Keratinocyte (primary cell): ENCODE measurements at regions not wholly inside any gene's neighbourhood (a gene's known extent, or its start where the extent isn't known, plus 50 kb on each side); places are given as distances from the start of the nearest gene placed in this dataset.

Experiments used
- DNase-seq: peaks from one replicate; pipeline ENCODE4 v3.0.0-alpha.2; 2011; ENCODE audit warnings: low read depth, missing footprints, low spot score
- FAIRE-seq: peaks from 2 replicates; lab custom pipeline; 2011; peaks lifted over from hg19 to GRCh38; lab: Jason Lieb, UNC
- H2AFZ ChIP-seq: 2 replicates; pipeline ENCODE4 v1.6.0; 2012; ENCODE audit warnings: low read length, control low read depth, inconsistent platforms; ENCODE audit not compliant: control insufficient read depth
- H3K27ac ChIP-seq: 2 replicates; pipeline ENCODE4 v1.5.1; 2011; ENCODE audit warnings: low read length; ENCODE audit not compliant: control insufficient read depth, insufficient read depth
- H3K27me3 ChIP-seq: 3 replicates; pipeline ENCODE4 v1.6.0; 2011; ENCODE audit warnings: low read length; ENCODE audit not compliant: control insufficient read depth, insufficient read depth; ENCODE audit errors: extremely low read depth
- H3K36me3 ChIP-seq, 2 experiments: 2 replicates in 1 of 2; 3 replicates in 1 of 2; pipeline ENCODE4 v1.5.1; 2011; ENCODE audit warnings: low read length in 2 of 2, mild to moderate bottlenecking in 1 of 2; ENCODE audit not compliant: control insufficient read depth in 2 of 2, insufficient read depth in 2 of 2; ENCODE audit errors: extremely low read depth in 1 of 2
- H3K4me1 ChIP-seq: 3 replicates; pipeline ENCODE4 v1.5.1; 2011; ENCODE audit warnings: low read length; ENCODE audit not compliant: control insufficient read depth, insufficient read depth; ENCODE audit errors: extremely low read depth
- H3K4me2 ChIP-seq: 3 replicates; pipeline ENCODE4 v1.6.0; 2011; ENCODE audit warnings: low read depth, low read length; ENCODE audit not compliant: control insufficient read depth, insufficient read depth; ENCODE audit errors: extremely low read depth
- H3K4me3 ChIP-seq, 3 experiments: fragments of 200-600 bp in 1 of 3; sonication (generic) in 1 of 3; 2 replicates in 2 of 3; 3 replicates in 1 of 3; pipeline ENCODE4 v1.5.1; 2011 to 2016; ENCODE audit warnings: low read length in 3 of 3, mild to moderate bottlenecking in 3 of 3, control low read depth in 2 of 3, inconsistent platforms in 1 of 3, low read depth in 1 of 3, mixed read lengths in 1 of 3, mixed run types in 1 of 3, moderate library complexity in 1 of 3; ENCODE audit not compliant: control insufficient read depth in 2 of 3, insufficient read depth in 2 of 3; ENCODE audit errors: extremely low read depth in 1 of 3
- H3K79me2 ChIP-seq: 2 replicates; pipeline ENCODE4 v1.6.0; 2012; ENCODE audit warnings: low read length; ENCODE audit not compliant: control insufficient read depth, insufficient read depth
- H3K9ac ChIP-seq: 3 replicates; pipeline ENCODE4 v1.6.0; 2011; ENCODE audit warnings: low read length; ENCODE audit not compliant: control insufficient read depth, insufficient read depth; ENCODE audit errors: extremely low read depth
- H3K9me1 ChIP-seq: 3 replicates; pipeline ENCODE4 v1.6.0; 2011; ENCODE audit warnings: low read length; ENCODE audit not compliant: control insufficient read depth, insufficient read depth; ENCODE audit errors: extremely low read depth
- H3K9me3 ChIP-seq: 2 replicates; pipeline ENCODE4 v1.5.1; 2012; ENCODE audit warnings: low read depth, low read length; ENCODE audit not compliant: control insufficient read depth
- H4K20me1 ChIP-seq: 3 replicates; pipeline ENCODE4 v1.6.0; 2011; ENCODE audit warnings: low read length; ENCODE audit not compliant: control insufficient read depth, insufficient read depth; ENCODE audit errors: extremely low read depth
- CTCF ChIP-seq, 3 experiments: IDR thresholded peaks in 1 of 3; conservative IDR thresholded peaks in 1 of 3; optimal IDR thresholded peaks in 1 of 3; 2 replicates in 2 of 3; 3 replicates in 1 of 3; pipeline versions ENCODE3 to v1.5.1; 2011; ENCODE audit warnings: low read length in 3 of 3, mild to moderate bottlenecking in 3 of 3, moderate library complexity in 2 of 3, control low read depth in 1 of 3, inconsistent platforms in 1 of 3; ENCODE audit not compliant: insufficient read depth in 2 of 3; ENCODE audit errors: extremely low read depth in 1 of 3
- EZH2 ChIP-seq: IDR thresholded peaks from one replicate; pipeline ENCODE4 v1.6.1; 2012; ENCODE audit warnings: inconsistent platforms, mild to moderate bottlenecking, low read length, moderate library complexity
- dilution Hi-C: fragments of 300-500 bp; cut with MboI; formaldehyde crosslinking; loops from one replicate; pipeline ENCODE4 v1.7.0; 2020; ENCODE audit warnings: low sequenced_read_pairs; ENCODE audit not compliant: extremely low pct_ligation_motif_present

GRCh38 chr5:20959347-20959746, 971.3 kb upstream of the CDH18 start:
- no peaks in the 10 kb centered on the region for H4K20me1 ChIP-seq
- no peak overlapping the region for H3K9ac ChIP-seq
- no peaks in the 10 kb centered on the region for H3K4me1 ChIP-seq
- H3K79me2 ChIP-seq: no peaks in the 10 kb centered on the region
- DNase-seq (no peak), FAIRE-seq (no peak)
- H3K27ac ChIP-seq: no peak overlapping the region
- no peaks in the 10 kb centered on the region for H3K27me3 ChIP-seq
- TF ChIP-seq EZH2 (no peak), CTCF (optimal IDR thresholded peaks at IDR 0.05 in 1 of 3, IDR thresholded peaks at IDR 0.05 in 1 of 3, conservative IDR thresholded peaks at IDR 0.05 in 1 of 3; ENCODE audit: extremely low read depth in 1 of 3, insufficient read depth in 2 of 3, low read length in 3 of 3) (no peak)
- no peaks in the 10 kb centered on the region for H3K9me3 ChIP-seq
- H3K9me1 ChIP-seq: no peaks in the 10 kb centered on the region
- H3K36me3 ChIP-seq: no peaks in the 10 kb centered on the region
- H2AFZ ChIP-seq: no peak overlapping the region
- no peak overlapping the region for H3K4me3 ChIP-seq
- dilution Hi-C loops: no loop called here
- no peak overlapping the region for H3K4me2 ChIP-seq

GRCh38 chr5:20958641-20959040, 970.6 kb upstream of the CDH18 start:
- dilution Hi-C loops: no loop called here
- no peak for DNase-seq
- no peak overlapping the region for H2AFZ ChIP-seq
- H3K27ac ChIP-seq: no peak overlapping the region
- H3K4me2 ChIP-seq: no peak overlapping the region
- no peaks in the 10 kb centered on the region for H3K36me3 ChIP-seq
- H3K9me1 ChIP-seq: no peaks in the 10 kb centered on the region
- no peak overlapping the region for H3K4me3 ChIP-seq
- H3K9me3 ChIP-seq: no peaks in the 10 kb centered on the region
- H3K27me3 ChIP-seq: no peaks in the 10 kb centered on the region
- no peak for TF ChIP-seq CTCF (optimal IDR thresholded peaks at IDR 0.05 in 1 of 3, IDR thresholded peaks at IDR 0.05 in 1 of 3, conservative IDR thresholded peaks at IDR 0.05 in 1 of 3; ENCODE audit: extremely low read depth in 1 of 3, insufficient read depth in 2 of 3, low read length in 3 of 3)
- no peak for TF ChIP-seq EZH2
- no peak overlapping the region for H3K9ac ChIP-seq
- H4K20me1 ChIP-seq: no peaks in the 10 kb centered on the region
- FAIRE-seq: no peak
- no peaks in the 10 kb centered on the region for H3K79me2 ChIP-seq
- H3K4me1 ChIP-seq: no peaks in the 10 kb centered on the region
